HG02571 (cell line): ENCODE measurements at regions not wholly inside any gene's neighbourhood (a gene's known extent, or its start where the extent isn't known, plus 50 kb on each side); places are given as distances from the start of the nearest gene placed in this dataset.

Experiments
- ATAC-seq: cut with Tn5 transposase; IDR thresholded peaks from one replicate; pipeline ENCODE4 v1.9.1; 2021; ENCODE audit warnings: mild to moderate bottlenecking, moderate library complexity; ENCODE audit not compliant: unreplicated experiment

DNA sequence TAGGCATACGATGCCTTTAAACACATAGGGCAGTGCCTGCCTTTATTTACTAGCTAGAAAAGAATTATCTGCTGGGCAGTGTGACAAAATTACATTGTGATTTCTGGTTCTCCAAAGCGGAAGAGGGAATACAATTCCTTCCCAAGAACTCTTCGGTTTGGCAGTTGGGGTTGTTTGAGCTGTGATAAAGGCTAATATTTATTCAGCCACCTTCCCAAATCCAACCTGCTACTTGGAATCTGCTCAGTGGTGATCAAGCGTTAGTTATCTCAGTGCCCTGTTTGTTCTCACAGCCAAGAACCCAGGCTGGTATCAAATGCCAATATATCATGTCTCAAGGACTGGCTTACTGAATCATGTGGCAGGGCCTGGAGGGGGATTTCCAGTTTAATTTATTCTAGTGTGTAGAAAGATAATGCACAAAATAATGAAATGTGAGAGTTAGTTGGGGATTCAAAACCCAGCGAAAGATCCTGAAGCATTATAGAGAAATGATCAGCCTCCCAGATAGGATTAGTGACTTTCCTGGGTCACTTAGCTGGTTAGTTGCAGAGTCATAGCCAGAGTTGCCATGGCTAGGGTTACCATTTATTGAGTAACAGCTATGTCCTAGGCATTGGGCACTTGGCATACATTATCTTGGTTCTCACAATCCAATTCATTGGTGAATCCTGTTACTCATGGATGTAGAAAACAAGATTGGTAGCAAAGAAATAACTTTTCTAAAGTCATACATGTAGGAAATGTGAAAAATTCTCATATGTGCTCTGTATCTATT, 457.0 kb upstream of the KLF4 start:
- no peak for ATAC-seq

DNA sequence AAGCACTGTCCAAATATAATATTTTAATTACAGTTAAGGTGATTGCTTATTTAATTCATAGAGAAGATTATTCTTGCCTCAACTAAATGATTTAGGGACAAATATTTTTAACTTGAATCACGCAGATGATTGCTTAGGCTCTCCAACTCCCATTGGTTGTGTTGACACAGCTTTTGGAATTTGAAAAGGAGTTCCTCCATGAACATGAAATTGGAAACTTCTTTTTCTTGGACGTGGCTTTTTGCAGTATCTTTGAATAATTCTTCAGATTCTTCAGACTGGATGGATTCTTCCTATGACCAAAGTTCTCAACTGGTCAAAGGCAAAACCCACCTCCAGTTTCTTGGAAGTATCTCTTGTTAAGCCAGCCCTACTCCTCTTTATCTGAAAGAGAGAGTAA, 456.4 kb upstream of the KLF4 start:
- no peak for ATAC-seq

DNA sequence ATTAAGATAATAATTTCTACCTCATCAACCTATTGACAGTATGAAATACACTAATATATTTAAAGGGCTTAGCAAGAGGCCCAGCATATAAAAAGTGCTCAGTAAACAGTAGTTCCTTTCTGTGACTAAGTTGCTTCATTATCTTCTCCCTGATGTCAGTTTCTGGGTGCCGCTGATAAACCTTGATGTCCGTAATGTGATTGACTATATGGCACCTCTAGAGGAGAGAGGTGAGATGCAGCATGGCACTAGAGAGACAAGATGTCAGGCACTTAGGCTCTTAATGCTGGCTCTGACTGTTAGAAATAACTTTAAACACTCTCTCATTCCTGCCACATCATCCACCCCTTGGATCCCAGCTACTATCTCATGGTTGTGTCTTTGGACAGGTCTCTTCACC, 455.9 kb upstream of the KLF4 start:
- ATAC-seq: no peak

DNA sequence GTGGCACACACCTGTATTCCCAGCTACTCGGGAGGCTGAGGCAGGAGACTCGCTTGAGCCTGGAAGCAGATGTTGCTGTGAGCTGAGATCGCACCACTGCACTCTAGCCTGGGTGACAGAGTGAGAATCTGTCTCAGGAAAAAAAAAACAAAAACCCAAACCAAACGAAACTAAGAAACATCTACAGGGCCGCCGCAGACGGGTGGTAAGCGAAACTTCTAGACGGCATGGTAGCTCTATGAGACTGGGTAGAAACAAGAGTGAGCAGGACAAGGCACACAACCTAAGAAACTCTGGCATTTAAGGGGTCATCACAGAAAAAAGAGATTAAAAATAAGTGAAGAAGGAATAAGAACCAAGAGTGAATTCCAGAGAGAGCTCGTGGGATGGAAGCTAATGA, 454.8 kb upstream of the KLF4 start:
- no peak for ATAC-seq

DNA sequence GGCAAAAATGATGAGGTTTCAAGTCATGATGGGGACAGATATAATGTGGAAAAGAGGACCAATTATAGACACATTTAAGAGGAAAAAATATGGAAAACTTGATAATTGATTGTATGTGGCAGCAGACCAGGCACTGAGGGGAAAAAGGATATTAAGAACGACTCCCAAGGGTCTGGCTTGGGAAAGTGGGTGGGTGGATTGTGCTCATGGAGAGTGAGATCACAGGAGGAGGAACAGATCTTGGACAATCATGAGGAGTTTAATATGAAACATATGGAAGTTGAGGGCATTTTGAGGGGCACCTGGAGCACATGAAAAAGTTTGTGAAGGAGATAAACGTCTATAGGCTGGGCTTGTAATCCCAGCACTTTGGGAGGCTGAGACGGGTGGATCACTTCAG, 454.3 kb upstream of the KLF4 start:
- no peak for ATAC-seq

DNA sequence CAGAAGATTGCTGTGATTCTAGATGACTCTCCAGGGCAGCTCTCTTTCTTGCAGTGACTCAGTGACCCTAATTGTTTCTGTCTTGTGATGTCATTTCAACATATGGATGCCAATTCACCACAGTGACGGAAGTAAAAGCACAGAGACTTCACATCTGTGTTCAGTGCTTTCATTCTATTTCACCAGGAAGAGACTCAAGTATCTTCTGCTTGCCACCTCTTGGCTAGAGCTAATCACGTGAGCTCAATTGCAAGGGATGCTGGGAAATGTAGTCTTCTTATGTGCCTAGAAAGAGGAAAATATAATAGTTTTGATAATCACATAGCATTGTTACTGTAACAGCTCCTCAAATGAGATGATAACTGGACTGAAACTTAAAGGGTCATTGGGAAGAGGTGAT, 453.3 kb upstream of the KLF4 start:
- ATAC-seq: no peak

DNA sequence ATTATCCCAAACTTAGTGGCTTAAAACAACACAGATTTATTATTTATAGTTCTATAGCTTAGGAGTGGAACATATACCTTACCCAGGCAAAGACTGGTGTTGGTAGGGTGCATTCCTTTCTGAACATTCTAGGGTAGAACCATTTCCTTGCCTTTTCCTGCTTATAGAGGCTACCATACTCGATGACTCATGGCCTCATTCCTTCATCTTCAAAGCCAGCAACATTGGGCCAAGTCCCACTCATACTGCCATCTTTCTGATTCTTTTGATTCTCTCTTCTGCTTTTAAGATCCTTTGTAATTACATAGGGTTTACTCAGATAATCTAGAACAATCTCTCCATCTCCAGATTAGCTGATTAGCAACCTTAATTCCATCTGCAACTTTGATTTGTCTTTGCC, 452.7 kb upstream of the KLF4 start:
- no peak for ATAC-seq

DNA sequence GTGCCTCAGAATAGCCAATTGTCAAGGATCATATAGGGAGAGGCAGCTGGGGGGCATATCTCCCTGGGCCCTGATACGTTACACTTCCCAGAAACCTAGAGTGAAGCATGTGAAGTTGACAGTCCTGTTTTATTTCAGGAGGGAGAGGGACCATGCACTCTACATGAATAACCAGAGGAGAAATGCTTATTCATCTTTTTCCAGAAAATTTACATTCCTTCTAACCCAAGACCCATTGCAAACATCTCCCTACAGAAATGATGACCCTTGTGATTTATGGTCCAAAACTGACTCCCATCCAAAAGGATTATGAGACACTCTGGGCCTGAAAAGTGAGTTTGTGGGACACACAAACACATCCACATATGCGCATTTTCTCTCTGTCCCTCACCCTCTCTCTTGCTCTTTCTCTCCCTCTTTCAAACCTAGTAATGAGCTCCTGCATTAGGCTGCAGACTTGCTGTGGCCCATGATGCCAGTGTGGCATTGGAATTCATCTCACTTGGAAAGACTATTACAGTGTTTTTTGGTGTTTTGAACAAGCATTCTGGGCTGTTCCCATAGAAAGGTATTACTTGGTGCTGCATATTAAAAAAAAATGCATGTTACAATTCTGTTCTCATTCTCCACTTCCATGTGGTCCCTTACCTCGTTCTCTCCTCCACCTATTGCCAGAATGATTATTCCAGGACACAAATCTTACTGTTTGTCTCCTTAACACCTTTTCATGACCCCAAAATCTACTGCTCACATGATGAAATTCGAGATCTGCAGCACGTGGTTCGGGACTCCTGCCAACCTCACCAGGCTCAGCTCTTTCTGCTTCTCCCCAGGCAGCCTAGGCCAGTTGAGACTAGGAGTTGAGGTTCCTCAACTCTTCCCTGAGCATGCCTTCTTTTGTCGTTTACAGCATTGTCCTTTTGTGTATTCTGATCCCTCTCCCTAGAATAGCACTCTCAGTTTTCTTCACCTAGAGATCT, 451.3 kb upstream of the KLF4 start:
- no peak for ATAC-seq

DNA sequence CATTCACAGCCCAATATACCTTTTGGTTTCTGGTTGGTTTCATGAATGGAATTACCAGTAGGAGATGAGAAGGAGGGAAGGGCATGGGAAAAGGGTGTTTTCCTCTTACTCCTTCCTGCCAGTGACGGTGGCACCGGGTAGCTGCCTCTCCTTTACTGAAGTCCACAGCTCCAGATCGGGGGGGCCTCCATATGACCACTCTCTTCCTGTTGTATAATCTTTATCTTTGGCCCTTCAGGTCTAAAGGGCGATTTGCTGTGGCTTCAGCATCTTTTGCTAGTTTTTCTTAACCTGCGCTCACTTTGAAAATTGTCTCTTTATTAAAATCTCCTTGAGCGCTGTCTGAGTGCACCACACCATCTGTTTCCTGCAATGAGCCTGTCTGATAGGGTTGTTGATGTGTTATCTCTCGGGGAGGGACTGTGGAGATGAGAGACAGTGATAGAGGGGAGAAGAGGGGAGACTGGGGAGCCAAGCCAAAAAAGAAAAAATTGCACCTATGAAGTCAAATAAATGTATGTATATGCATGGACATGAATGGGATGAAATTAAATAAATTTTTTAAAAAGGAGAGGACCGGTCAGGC, 449.3 kb upstream of the KLF4 start:
- ATAC-seq: no peak

DNA sequence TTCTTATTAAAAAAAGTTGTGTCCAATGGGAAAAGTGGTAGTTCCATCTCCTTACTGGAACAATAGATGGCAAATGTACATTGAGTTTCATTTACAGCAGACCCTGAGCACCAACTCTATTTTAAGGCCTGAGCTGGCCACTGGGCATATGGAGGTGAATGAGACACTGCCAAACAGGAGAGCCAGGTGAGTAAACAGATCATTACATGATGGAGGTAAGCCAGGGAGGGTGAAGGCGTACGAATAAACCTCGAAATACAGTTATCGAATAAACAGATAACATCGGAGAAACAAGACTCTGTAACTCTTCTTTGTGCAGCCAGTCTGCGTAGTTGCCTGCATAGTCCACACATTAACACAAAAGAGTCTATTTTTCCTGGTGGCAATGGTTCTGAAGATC, 446.4 kb upstream of the KLF4 start:
- no peak for ATAC-seq

DNA sequence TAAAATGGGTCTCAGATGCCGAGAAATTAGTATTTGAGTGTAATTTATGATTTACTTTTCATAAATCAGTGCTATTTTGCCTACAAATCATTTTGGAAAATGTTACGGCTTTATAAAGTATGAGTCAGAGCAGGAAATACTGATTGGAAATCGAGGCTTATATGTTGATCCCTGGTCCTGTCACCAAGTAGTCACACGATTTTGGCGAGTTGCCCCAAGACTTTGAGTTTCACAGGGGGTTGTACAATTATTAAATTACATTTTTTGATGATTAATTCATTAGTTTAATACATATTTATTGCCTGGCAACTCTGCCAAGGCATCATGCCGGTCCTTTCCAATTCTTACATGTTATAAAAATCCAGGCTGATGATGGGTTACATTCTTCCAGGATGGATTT, 443.9 kb upstream of the KLF4 start:
- no peak for ATAC-seq

DNA sequence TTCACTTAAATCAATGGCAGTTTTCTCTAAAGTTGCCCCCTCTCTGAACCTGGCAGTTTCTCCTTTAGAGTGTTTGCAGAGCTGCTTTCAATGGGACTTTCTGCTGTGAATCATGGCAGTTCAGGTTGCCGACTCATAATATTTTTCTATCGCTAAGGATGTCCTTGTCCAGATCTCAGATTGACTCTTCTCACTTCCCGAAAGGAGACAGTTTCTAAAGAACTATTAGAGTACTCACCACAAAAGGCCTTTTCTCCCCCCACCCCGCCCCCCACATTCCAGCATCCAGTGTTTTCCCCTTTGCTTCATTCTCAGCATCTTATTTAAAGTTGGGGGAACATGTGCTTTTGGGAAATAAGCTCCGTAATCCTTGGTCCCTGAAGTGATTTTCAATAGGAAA, 443.5 kb upstream of the KLF4 start:
- no peak for ATAC-seq

DNA sequence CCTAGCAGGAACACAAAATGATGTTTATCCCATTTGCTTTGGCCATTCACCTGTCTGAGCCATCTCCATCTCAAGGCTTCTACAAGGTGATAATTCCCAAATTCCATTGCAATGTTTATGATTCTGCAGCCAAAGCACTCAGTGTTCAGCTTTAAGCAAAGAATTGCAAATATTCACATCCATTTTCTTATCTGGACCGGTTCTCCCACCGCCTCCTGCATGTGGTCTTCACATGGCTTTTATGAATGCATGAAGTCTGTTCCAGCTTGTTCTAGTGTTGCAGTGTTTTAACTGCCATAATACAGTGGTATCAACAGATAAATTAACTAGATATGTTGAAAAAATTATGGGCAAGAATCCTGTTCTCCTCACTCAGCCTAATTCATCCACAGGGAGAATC, 443.0 kb upstream of the KLF4 start:
- no peak for ATAC-seq

DNA sequence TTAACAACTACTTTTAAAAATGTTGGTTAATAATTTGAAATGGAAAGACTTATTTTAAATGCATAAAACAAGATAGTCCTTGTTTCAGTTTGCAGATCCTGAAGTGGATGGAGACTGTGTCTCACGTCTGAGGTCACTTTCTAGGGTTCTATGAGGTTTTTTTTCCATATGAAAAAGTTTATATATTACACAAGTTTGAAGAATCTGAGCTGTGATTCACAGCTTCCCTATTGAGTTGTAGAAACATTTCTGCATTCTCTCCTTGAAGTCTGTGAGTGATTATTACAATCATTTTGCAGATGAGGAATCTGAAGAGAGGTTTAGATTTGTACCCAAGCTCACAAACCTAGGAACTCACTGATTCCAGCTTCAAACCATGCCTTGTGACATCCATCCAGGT, 442.5 kb upstream of the KLF4 start:
- ATAC-seq: no peak

DNA sequence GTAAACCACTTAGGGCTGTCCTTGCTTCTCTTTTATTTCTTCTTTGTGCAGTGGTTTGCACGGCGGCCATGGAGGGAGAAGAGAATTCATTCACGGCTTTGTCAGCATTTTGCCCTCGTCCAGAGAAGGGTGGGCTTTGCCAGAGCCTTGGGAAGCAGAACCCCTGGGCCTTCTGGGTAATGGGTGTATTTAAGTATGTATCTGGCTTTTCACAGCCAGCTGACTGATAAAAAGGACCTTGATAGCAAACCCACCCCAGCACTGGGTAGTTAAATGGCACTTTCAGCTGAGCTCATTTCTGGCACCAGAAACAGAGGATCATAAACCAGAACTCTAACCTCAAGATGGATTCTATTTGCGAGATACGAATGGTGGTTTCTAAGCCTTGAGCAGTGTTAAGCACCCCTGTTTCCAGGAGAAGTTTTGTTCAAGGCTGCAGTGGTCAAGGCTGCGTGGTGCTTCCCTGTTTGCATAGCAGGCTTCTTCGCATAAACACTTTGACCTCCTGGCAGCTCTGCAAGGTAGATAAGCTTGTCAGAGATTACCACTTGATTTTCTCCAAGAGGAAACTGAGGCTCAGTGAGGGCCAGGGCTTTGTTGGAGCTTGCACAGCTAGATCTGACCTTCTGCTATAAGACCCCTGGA, 441.6 kb upstream of the KLF4 start:
- no peak for ATAC-seq

DNA sequence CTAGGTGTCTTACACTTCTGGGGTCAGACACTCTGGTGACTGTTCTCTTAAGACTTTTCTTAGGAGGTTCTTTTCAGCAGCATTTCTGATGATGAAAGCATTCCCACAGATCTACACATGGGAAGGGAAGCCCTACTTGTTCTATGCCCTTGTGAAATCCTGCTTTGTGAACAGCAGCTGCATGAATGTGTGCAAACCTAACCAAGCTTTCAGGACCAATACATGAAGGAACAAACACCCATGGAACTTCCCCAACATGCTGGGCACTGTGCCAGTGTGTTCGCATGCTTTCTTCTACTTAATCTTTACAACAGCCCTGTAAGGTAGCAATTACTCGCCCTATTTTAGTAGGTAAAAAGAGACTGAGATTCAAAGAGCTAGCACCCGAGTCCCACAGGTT, 439.9 kb upstream of the KLF4 start:
- ATAC-seq: no peak

DNA sequence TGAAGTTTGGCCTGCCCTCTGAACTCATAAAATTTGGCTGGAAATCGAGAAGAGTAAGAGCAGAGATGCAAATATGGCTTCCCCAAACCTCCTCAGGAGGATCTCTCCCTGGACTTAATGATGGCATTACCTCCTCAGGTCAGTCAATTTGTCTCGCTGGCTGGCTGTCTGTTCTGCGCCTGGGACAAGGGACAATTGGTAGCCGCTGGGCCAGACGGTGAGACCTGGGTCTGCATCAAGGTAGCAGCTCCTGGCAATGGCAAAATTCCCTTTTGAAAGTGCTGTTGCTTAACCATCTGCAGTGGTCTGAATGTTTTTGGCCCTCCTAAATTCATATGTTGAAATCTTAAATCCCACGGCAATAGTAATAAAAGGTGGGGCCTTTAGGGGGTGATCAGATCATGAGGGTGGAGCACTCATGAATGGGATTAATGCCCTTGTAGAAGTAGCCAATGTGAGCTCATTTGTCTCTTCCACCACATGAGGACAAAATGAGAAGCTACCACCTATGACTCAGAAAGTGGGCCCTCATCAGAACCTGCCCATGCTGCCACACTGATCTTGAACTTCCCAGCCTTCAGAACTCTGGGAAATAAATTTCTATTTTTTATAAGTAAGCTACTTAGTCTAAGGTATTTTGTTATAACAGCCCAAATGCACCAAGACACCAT, 439.3 kb upstream of the KLF4 start:
- ATAC-seq: no peak

DNA sequence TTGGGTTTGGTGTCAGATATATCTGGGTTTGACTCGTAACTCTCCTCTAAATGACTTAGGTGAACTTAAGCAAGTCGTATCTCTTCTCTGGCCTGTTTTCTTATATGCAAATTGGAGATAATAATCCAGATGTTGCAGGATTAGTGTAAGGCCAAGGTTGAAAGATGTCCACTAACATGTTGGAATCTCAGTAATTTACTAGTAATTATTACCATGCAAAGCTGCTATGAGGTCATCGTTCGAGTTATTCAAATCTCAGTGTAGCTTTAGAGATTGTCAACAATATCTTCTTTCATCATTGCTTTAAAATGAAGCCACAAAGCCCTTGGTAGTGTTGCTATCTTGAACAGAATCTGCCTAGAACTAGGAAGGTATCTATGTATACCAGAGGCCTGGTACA, 437.7 kb upstream of the KLF4 start:
- no peak for ATAC-seq

DNA sequence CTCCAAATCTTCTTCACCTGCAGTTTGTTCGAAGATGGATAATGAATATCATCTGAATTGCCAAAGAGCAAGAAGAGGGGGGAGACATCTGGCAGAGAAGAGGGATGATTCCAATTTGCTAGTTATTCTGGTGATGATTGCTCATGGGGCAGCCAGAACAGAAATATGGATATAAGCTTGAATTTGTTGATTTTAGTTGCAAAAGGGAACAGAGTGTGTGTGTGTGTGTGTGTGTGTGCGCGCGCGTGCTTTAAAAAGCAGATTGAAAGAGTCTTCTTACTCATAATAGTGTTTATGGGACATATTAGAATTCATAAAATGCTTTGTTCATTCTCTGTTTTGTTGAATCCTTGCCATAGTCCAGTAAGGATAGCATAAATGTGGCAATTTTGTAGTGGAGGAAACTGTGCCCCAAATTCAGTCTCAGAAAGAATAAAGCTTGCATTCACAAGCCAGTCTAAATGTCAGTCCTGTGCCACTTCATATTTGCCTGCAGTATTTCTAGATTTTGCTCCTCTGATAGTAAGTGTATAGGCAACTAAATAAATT, 436.3 kb upstream of the KLF4 start:
- ATAC-seq: no peak

DNA sequence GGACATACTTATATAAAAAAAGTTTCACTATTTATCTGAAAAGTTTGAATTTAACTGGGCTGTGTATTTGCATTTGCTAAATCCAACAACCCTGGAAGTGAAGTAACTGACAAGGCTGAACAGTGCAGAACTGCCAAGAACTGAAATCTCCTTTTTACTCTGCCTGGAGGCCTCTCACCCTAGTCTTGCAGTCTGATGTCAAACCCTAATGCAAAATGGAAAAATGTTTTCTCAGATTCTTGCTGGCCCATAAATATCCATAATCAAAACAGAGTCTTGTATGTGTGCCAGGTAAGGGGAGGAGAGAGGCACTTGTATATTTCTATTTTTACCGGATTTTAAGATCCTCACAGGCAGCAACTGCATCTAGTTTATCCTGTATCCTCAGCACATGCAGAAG, 432.7 kb upstream of the KLF4 start:
- ATAC-seq: no peak

DNA sequence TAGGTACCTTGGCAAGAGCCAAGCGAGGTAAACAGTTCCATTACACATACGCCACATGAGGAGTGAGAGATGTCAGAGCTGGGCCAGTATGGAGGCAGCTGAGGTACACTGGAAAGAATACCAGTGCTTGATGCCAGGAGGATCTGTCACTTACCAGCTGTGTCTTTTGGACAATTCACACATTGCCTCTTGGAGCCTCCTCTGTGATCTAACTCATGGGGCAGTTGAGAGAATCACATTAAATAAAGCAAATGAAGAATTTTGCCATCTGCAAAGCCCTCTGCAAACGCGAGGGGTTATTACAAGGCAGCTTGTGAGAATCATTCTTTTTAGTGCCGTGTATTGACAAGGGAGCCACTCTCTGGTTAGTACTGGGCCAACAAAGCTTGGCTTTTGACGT, 429.7 kb upstream of the KLF4 start:
- ATAC-seq: no peak
